GM20431 (cell line): ENCODE measurements at regions not wholly inside any gene's neighbourhood (a gene's known extent, or its start where the extent isn't known, plus 50 kb on each side); places are given as distances from the start of the nearest gene placed in this dataset.
"Not testable (repeated sequence)": the region's sequence is repeated elsewhere in the genome, so short reads cannot be mapped to it uniquely, and the experiment has no call there.

ENCODE experiments used
- in situ Hi-C: fragments of 300-500 bp; cut with MseI, MboI; formaldehyde crosslinking; loops from one replicate; pipeline ENCODE4 v1.15.0; 2020; ENCODE audit warnings: low sequenced_read_pairs; ENCODE audit not compliant: unreplicated experiment

DNA sequence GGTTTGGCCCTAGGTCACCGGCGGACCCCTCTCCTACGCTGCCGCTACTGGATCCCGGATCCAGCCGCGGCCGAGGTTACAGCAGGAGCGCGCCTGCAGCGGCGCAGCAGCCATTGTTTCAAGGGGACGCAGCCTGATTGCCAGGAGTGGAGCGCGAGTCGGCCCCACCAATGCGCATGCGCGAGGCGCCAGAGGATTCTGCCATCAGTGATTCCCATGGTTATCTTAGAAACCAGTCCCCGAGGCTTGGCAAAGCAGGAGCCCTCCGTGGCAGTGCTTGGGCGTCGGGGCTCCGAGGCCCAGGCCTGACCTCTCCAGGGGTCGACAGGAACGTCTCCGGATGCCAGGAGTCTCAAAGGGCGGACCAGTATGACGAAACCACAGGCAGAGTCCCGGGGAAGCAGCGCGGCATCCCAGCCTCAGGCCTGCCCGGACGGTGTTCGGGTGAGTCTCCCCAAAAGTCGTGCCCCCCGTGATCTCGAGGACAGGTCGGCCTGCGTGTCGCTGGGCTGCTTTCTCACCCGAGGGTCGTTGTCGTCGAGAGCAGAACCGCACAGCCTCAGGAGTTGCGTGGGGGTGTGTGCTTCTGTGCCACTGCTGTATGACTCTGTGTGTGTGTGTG is 608.5 kb downstream of the KCNJ18 start:
- in situ Hi-C loops, result loop anchor here (25.0 kb wide), 2 partner anchors 89 to 136 kb away; no protein-coding TSS in a partner anchor

DNA sequence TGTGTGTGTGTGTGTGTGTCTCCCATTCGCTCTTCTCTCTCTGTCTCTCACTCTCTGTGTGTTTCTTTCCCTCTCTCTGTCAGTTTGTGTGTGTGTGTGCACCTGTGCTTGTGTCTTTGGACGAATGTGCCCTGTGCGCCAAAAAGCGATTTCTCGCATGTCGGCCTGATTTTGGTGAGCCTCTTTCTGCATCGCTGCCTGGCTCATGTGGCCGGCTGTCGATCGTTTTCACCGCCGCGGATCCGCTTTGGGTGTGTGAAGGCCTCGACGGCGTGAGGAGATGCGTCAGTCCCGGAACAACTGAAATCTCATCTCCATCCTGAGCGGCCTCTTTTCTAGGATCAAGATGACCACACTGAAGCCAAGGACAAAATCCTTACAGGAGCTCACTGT is 609.0 kb downstream of the KCNJ18 start:
- in situ Hi-C loops, result loop anchor here (25.0 kb wide), 2 partner anchors 89 to 136 kb away; no protein-coding TSS in a partner anchor

DNA sequence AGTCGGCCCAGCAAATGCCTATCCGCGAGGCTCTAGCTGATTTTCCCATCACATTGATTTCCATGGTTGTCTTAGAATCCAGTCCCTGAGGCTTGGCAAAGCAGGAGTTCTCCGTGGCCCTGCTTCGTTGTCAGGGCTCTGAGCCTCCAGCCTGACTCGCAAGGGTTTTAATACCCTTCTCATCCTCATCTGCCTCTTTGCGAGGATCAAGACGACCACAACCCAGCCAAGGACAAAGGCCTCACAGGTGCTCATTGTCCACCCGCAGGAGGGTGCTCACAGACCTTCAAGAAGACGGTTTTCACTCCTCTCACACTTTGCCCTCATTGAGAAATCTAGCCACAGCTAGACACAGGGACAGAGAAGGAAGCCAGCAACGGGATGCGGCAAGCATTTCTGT is 610.8 kb downstream of the KCNJ18 start:
- in situ Hi-C loops, result loop anchor here (25.0 kb wide), 2 partner anchors 91 to 134 kb away; no protein-coding TSS in a partner anchor

DNA sequence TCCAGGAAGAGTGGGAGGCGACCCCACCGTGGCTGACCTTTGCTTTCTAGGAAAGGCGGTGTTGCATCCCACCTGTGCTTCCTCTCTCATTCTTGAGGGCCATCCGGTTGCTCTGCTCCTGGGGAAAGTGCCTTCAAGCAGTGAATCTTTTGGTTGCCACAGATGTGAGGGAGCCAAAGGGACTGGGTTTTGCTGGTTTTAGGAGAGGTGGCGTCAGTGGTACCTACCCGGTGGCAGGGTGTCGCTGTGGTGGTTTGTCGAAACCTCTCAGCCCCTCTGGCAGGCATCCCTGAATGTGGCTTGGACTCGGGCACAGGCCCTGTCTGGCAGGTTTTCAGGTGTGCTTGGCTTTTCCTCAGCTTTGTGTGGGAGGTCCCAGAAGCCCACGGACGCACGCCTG is 611.5 kb downstream of the KCNJ18 start:
- in situ Hi-C loops, result loop anchor here (25.0 kb wide), 2 partner anchors 92 to 133 kb away; no protein-coding TSS in a partner anchor

DNA sequence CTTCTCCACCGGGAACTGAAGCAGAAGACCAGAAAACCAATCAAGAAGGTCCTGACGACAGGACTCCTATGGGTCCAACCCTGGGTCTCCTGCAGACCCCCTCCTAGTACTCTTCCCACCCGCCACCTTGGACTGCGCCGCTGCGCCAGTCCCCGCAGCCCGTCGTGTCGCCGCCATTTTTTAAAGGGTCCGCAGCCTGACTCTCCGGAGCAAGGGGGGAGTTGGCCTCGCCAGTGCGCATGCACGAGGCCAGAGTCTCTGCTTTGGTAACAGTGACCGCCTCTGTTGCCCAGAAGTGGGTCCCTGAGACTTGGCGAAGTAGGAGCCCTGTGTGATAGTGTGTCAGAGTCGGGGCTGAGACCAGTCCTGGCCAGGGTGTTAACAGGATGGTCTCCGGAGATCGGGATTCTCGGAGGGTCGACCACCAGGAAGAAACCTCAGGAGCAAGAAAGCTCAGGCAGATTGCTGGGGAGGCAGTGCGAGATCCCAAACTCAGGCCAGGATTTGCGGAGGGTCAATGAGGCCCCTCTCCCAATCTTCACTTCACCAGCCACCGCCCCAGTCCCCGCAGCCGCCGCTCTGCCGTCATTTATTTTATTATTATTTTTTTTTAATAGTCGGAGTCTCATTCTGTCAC is 612.5 kb downstream of the KCNJ18 start:
- in situ Hi-C loops, result loop anchor here (25.0 kb wide), 2 partner anchors 92 to 133 kb away; no protein-coding TSS in a partner anchor

DNA sequence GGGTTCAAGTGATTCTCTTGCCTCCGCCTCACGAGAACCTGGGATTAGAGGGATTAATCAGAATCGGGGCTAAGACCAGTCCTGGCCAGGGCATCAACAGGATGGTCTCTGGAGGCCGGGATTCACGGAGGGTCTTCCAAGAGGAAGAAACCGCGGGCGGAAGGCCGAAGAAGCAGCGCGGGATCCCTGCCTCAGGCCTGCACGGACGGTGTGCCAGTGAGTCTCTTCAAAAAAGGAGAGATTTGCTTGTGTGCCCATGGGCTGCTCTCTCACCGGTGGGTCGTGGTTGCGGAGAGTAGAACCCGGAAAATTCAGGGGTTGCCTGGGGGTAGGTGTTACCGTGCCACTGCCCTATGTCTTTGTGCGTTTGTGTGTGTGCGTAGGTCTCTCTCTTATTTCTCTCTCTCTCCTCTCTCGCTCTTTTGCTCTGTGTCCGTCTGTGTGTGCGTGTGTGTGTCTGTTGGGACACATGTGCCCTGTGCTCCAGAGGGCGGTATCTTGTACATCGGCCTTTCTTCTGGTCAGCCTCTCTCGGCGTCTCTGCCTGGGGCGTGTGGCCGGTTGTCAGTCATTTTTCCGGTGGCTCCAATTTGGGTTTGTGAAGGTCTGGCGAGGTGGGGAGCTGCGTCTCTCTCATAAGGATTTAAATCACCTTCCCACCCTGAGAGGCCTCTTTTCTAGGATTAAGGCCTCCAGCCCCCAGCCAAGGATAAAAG is 613.2 kb downstream of the KCNJ18 start:
- in situ Hi-C loops, result loop anchor here (25.0 kb wide), 2 partner anchors 93 to 132 kb away; no protein-coding TSS in a partner anchor

DNA sequence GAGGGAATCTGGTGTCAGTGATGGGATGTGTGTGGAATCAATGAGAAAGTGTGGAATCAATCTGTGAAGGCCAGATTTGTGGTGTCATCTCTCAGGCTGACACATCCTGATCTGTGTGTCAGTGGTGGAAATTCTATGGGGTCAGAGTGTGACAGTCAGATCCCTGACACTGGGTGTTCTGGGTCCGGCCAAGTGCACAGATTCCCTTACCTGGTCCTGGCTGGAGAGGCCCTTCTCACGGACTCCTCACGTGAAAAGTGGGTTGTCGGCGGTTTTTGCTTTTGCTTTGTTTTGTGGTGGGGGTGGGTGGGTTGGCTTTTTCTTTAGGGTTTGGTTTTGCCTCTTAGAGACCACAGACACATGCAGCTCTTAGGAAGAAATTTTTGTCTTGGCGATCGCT is 618.0 kb downstream of the KCNJ18 start:
- in situ Hi-C loops, result loop anchor here (25.0 kb wide), 2 partner anchors 98 to 127 kb away; no protein-coding TSS in a partner anchor

DNA sequence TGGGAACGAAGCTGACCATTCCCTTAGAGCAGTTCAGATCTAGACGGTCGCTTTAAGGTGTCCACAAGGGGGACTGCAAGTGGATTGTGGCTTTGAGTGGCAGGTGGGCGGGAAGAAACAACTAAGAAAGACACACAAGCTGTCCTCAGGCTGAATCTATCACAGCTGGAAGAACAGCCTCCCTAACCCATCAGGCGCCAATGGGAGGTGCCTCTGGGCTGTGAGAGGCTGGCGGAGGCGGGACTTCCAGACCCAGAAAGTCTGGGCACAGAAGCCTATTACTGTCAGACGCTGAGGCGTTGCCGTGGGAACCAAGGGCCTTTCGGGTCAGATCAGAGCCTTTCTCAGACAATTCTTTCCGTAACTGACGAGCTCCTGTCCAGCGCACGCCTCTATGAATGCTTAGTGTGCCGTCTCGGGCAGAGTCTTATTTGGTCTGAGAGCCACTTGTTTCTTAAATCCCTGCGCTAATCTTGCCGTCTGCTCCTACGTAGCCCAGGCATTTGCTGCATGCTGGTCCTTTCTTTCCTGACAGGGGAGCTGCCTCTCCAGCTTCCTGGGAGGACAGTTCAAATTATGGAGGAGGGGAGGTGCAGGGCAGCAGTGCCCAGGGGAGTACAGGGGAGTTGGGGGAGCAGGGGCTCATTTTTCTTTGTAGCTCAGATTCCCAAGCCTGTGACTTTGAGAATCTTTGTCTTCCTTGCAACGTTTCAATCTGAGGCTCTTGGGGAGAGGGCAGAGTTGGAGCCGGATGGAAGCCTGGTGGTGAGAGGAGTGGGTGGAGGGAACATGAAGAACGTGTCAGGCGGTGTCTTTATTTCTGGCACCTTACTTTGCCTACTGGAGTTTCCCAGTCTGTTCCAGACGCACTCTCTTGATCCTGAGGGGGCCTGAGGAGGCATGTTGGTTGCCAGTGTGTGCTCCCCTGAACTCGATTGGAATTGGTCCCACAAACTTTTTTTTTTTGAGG is 618.7 kb downstream of the KCNJ18 start:
- in situ Hi-C loops, result loop anchor here (25.0 kb wide), 2 partner anchors 99 to 126 kb away; no protein-coding TSS in a partner anchor

DNA sequence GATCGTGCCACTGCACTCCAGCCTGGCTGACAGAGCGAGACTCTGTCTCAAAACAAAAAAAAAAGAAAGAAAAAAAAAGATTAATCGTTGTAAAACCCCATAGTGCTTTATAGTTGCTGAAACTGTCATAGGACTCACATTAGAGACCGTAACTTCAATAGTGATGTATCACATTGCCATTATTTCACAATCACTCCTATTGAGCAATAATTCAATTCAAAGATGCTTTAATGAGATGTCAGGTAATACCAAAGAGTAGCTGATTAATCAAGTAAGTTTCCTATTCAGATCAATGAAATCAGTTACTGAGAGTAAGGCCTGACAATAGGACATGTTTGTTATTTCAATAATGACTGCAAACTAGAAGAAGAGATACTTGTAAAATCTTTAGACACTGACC is 628.7 kb downstream of the KCNJ18 start:
- in situ Hi-C loops, result loop anchor here (25.0 kb wide), 2 partner anchors 109 to 116 kb away; no protein-coding TSS in a partner anchor

DNA sequence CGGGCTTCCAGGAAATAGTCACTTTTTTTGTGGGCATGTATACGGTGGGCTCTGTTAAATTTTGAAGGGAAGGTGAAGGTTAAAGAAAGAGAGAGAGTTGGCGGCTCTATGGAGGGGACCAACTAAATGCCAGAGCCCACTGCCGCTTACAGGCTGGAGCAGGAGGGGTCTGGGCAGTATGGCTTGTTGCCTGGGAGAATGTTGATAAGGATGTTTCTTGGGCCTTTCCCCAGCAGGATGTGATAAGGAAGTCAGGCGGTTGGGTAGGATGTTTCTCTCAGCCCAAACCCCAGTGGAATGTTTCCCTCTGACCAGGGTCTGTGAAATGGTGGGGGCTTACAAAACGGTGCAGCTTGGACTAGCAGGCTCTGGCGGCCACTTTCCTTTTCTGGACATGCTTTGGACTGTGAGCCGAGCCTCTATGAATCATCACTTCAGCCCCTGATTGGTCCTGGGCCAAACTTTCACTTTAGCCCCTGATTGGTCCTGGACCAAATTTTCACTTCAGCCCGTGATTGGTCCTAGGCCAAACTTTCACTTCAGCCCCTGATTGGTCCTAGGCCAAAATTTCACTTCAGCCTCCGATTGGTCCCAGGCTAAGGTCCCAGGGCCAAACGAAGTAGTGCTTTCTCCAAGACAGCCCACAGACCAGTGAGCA is 630.7 kb downstream of the KCNJ18 start:
- in situ Hi-C loops, result loop anchor here (25.0 kb wide), 2 partner anchors 111 to 114 kb away; no protein-coding TSS in a partner anchor

DNA sequence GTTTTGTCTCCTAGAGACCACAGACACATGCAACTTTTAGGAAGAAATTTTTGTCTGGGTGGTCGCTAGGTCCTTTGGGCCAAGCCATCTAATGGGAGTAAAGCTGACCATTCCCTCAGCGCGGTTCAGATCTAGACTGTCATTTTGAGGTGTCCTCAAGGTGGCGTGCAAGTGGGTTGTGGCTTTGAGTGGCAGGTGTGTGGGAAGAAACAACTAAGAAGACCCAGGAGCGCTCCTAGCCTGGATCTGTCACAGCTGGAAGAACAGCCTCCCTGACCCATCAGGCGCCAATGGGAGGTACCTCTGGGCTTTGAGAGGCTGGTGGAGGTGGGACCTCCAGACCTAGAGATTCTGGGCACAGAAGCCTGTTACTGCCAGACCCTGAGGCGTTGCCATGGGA is 645.1 kb downstream of the KCNJ18 start:
- in situ Hi-C loops, result no loop called here

DNA sequence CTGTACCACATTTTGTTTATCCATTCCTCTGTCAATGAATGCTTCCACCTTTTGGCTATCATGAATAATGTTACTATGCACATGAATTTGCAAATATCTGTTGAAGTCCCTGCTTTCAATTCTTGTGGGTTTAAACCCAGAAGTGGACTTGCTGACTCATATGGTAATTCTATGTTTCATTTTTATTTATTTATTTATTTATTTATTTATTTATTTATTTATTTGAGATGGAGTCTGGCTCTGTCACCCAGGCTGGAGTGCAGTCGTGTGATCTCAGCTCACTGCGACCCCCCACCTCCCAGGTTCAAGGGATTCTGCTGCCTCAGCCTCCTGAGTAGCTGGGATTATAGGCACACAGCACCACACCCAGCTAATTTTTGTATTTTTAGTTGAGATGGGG is 664.3 kb downstream of the KCNJ18 start:
- in situ Hi-C loops, result not testable (repeated sequence)

DNA sequence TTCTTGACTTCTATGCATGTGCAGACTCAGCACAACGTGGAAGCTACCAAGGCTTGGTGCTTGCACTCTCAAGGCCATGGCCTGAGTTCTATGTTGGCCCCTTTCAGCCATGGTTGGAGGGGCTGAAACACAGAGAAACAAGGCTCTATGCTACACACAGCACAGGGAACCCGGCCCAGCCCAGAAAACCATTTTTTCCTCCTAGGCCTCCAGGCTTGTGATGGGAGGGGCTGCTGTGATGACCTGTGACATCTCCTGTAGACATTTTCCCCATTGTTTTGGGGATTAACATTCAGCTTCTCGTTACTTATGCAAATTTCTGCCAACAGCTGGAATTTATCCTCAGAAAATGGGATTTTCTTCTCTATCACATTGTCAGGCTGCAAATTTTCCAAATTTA is 678.7 kb downstream of the KCNJ18 start:
- in situ Hi-C loops, result not testable (repeated sequence)

DNA sequence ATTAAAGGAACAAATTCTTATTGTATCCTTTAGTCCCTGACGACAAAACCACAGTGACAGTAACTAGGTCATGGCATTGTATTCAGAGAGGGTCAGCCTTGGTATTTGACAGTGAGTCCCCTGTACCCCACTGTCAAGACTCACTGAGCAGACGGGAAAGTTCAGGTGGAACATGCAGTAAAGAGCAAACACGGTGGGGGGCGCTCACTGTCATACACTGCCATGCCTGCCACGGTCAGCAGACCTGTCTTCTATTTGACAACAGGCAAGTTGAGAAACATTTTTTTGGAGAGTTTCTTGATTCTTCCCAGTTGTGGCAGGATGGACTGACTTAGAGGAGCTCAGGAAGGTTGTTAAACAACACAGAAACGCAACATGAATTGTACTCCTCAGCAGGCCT is 681.6 kb downstream of the KCNJ18 start:
- in situ Hi-C loops, result no loop called here

DNA sequence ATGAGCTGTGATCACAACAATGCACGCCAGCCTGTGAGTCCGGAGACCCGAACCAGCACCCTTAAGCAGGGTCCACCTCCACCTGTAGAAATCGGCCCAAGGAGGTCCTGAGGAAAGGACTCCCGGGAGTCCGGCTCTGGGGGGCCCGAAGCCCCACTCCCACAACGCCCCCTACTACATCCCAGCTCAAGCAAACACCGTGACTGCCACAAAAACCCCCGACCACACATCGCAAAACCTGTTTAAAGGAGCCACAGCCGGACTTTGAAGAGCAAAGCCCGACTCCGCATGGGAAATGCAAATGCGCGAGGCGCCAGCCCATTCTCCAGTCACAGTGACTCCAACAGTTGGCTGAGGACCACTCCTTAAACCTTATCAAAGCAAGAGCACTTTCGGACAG is 682.4 kb downstream of the KCNJ18 start:
- in situ Hi-C loops, result no loop called here

DNA sequence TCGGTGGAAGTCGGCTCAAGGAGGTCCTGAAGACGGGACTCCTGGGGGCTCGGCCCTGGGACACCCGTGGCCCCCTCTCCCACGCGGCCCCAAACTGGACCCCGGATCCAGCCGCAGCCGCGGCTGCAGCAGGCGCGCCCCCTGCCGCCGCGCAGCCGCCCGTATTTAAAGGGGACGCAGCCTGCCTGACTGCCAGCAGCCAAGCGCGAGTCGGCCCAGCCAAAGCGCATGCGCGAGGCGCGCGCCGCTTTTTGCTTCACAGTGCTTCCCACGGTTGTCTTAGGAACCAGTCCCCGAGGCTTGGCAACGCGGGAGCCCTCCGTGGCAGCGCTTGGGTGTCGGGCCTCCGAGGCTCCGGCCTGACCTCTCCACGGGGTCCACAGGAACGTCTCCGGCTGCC is 684.4 kb downstream of the KCNJ18 start:
- in situ Hi-C loops, result not testable (repeated sequence)

DNA sequence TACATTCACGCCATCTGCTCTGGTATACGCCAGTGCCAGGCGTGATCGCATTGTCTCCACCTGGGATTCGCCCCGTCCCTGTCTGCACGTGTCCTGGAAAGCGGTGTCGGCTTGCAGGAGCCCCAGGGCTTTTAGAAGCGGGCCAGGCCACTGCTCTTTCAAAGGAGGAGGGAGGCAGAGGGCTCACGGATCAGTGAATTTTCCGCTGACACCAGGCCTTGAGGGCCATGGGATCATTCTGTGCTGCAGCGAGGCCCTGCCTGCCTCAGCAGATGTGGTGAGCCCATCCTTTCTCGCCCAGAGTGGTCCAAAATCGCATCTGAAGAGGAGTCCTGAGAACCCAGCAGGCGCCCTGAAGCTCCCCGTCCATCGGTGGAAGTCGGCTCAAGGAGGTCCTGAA is 686.4 kb downstream of the KCNJ18 start:
- in situ Hi-C loops, result not testable (repeated sequence)

DNA sequence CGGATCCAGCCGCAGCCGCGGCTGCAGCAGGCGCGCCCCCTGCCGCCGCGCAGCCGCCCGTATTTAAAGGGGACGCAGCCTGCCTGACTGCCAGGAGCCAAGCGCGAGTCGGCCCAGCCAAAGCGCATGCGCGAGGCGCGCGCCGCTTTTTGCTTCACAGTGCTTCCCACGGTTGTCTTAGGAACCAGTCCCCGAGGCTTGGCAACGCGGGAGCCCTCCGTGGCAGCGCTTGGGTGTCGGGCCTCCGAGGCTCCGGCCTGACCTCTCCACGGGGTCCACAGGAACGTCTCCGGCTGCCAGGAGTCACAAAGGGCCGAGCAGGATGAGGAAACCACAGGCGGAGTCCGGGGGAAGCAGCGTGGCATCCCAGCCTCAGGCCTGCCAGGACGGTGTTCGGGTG is 689.3 kb downstream of the KCNJ18 start:
- in situ Hi-C loops, result not testable (repeated sequence)
